RWPE2 (cell line): ENCODE measurements at regions not wholly inside any gene's neighbourhood (a gene's known extent, or its start where the extent isn't known, plus 50 kb on each side); places are given as distances from the start of the nearest gene placed in this dataset.

ENCODE experiments used
- ATAC-seq: fragments of 200-7000 bp; cut with Tn5 transposase; 3 replicates; pipeline ENCODE4 v1.9.1; 2021; ENCODE audit warnings: low read depth
- DNase-seq: peaks from one replicate; pipeline ENCODE4 v3.0.0-alpha.2; 2020; ENCODE audit warnings: low spot score
- H3K27ac ChIP-seq: fragments of 450-650 bp; 2 replicates; pipeline ENCODE4 v1.5.1; 2017; ENCODE audit warnings: mild to moderate bottlenecking; ENCODE audit not compliant: poor library complexity, severe bottlenecking
- H3K27me3 ChIP-seq: fragments of 250-450 bp; sonication (Bioruptor Pico); 2 replicates; pipeline ENCODE4 v1.5.1; 2021; ENCODE audit warnings: mild to moderate bottlenecking, moderate library complexity; ENCODE audit not compliant: insufficient read depth, poor library complexity, severe bottlenecking
- H3K36me3 ChIP-seq: fragments of 250-450 bp; sonication (Bioruptor Pico); 2 replicates; pipeline ENCODE4 v1.5.1; 2020; ENCODE audit warnings: low read depth, mild to moderate bottlenecking, moderate library complexity
- H3K4me1 ChIP-seq: fragments of 250-450 bp; sonication (Bioruptor Pico); 2 replicates; pipeline ENCODE4 v1.5.1; 2021; ENCODE audit warnings: mild to moderate bottlenecking, moderate library complexity; ENCODE audit not compliant: insufficient read depth, poor library complexity, severe bottlenecking
- H3K4me3 ChIP-seq: fragments of 250-450 bp; sonication (Bioruptor Pico); 2 replicates; pipeline ENCODE4 v1.5.1; 2021; ENCODE audit warnings: mild to moderate bottlenecking, moderate library complexity; ENCODE audit not compliant: severe bottlenecking
- H3K9me3 ChIP-seq: fragments of 250-450 bp; sonication (Bioruptor Pico); 2 replicates; pipeline ENCODE4 v1.5.1; 2021; ENCODE audit warnings: mild to moderate bottlenecking, moderate library complexity; ENCODE audit not compliant: severe bottlenecking
- TF ChIP-seq, protein P1 (sequence below): fragments of 450-650 bp; IDR thresholded peaks from one replicate; pipeline ENCODE4 v1.5.1; 2017; ENCODE audit warnings: mild to moderate bottlenecking, moderate library complexity; ENCODE audit not compliant: poor library complexity, severe bottlenecking

DNA sequence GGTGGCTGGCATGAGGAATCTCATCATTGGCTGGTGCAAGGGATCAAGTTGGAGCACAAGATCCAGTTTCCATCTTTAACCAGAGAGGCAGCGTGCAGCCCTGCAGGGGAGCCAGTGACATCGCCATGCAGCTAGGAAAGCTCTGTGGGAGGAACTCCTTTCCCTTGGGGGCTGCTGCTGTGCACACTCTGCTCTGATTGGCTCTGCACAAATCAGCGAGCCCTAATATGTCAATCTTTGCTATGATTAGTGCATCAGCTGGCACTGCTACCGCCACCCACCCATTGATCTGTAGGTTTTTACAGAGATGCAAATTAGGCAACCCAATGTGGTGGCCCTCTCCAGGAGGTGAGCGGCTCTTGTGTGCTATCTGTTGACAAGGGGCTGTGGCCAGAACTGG lies 262.6 kb downstream of the PCNX1 start:
- no peak overlapping the region for H3K4me3 ChIP-seq
- DNase-seq (no peak), ATAC-seq (no peak)
- no peak overlapping the region for H3K27ac ChIP-seq
- H3K9me3 ChIP-seq, result no peaks in the 10 kb centered on the region
- TF ChIP-seq, protein P1, sequence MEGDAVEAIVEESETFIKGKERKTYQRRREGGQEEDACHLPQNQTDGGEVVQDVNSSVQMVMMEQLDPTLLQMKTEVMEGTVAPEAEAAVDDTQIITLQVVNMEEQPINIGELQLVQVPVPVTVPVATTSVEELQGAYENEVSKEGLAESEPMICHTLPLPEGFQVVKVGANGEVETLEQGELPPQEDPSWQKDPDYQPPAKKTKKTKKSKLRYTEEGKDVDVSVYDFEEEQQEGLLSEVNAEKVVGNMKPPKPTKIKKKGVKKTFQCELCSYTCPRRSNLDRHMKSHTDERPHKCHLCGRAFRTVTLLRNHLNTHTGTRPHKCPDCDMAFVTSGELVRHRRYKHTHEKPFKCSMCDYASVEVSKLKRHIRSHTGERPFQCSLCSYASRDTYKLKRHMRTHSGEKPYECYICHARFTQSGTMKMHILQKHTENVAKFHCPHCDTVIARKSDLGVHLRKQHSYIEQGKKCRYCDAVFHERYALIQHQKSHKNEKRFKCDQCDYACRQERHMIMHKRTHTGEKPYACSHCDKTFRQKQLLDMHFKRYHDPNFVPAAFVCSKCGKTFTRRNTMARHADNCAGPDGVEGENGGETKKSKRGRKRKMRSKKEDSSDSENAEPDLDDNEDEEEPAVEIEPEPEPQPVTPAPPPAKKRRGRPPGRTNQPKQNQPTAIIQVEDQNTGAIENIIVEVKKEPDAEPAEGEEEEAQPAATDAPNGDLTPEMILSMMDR, result no peak
- H3K4me1 ChIP-seq, result peaks cover 2% of the 10 kb centered on the region
- no peaks in the 10 kb centered on the region for H3K36me3 ChIP-seq
- H3K27me3 ChIP-seq, result no peaks in the 10 kb centered on the region

GRCh38 chr14:71175491-71175890 lies 268.2 kb downstream of the PCNX1 start:
- H3K36me3 ChIP-seq, result no peaks in the 10 kb centered on the region
- H3K4me3 ChIP-seq, result no peak overlapping the region
- no peak overlapping the region for H3K27ac ChIP-seq
- no peak for DNase-seq
- peaks cover 4% of the 10 kb centered on the region for H3K4me1 ChIP-seq
- peak; percentile 100 for ATAC-seq
- no peaks in the 10 kb centered on the region for H3K9me3 ChIP-seq
- TF ChIP-seq, protein P1, result no peak
- H3K27me3 ChIP-seq, result no peaks in the 10 kb centered on the region

DNA sequence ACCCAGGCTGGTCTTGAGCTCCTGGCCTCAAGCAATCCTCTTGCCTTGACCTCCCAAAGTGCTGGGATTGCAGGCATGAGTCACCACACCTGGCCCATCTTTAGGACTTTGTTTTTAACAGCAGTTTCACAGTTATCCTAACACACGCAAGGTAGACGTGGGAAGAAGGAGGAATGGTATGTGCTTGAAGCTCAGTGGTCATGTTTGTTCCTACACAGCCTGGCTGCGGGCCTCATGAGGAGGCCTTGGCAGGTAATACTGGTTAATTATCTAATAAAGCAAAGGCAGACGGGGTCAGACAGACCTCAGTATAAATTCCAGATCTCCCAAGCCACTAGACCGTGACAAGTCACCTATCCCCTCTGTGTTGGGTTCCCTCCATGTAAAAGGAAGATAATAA lies 271.8 kb downstream of the PCNX1 start:
- DNase-seq (no peak), ATAC-seq (no peak)
- H3K27me3 ChIP-seq, result no peaks in the 10 kb centered on the region
- H3K36me3 ChIP-seq, result no peaks in the 10 kb centered on the region
- H3K27ac ChIP-seq, result no peak overlapping the region
- no peaks in the 10 kb centered on the region for H3K9me3 ChIP-seq
- H3K4me3 ChIP-seq, result no peak overlapping the region
- H3K4me1 ChIP-seq, result peaks cover 4% of the 10 kb centered on the region
- TF ChIP-seq, protein P1, result no peak

GRCh38 chr14:71180397-71180796 lies 273.1 kb downstream of the PCNX1 start:
- TF ChIP-seq, protein P1, result no peak
- Histone ChIP-seq H3K4me1 (peaks cover under 1% of the 10 kb centered on the region), H3K4me3 (no peak overlapping the region), H3K9me3 (no peaks in the 10 kb centered on the region), H3K27ac (no peak overlapping the region), H3K27me3 (no peaks in the 10 kb centered on the region), H3K36me3 (no peaks in the 10 kb centered on the region)
- ATAC-seq (no peak), DNase-seq (no peak)

DNA sequence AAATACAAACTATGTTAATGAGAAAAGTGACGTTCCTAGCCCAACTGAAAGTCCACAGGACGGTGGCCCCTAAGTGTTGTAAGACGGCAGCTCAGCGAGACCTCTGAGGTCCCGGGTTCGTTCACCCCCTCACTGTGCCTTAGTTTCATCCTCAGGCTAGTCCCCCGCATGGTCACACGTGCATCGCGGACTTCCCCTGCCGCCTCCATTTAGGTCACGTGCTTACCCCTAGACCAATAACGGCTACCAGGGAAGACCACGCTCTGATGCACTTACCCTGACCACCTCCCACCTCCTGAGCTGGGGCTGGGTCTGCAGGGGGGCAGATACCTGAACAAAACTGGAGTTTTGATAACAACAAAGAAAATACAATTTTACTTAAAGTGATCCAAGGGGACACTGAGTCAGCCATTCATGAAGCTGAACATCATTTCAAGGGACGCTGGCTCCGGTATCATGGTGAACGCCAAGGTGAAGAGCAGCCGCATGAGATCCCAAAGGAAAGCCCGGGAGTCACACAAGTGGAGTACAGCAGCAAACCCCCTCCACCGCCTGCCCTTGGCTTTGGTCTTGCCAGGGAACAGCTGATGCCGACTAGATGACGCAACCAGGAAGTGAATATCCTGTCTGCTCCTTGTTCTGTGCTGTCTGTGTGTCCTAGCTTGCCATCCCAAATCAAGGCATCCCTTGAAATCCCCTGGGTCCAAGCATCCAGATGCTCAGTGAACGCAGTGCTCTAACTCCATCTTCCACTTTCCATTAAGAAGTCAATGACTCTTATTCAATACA lies 274.1 kb downstream of the PCNX1 start:
- no peaks in the 10 kb centered on the region for H3K4me1 ChIP-seq
- H3K27me3 ChIP-seq, result no peaks in the 10 kb centered on the region
- H3K36me3 ChIP-seq, result no peaks in the 10 kb centered on the region
- no peaks in the 10 kb centered on the region for H3K9me3 ChIP-seq
- DNase-seq, result no peak
- TF ChIP-seq, protein P1, result no peak
- no peak for ATAC-seq
- no peak overlapping the region for H3K4me3 ChIP-seq
- H3K27ac ChIP-seq, result no peak overlapping the region
